MM.1S (cell line): ENCODE measurements at regions not wholly inside any gene's neighbourhood (a gene's known extent, or its start where the extent isn't known, plus 50 kb on each side); places are given as distances from the start of the nearest gene placed in this dataset.

Experiments used
- CTCF ChIP-seq: fragments of 300-600 bp; sonication (generic); IDR thresholded peaks from 2 replicates; pipeline ENCODE4 v1.5.1; 2016; ENCODE audit warnings: antibody characterized with exemption, low read length, mixed read lengths
- EZH2 ChIP-seq: fragments of 300-600 bp; sonication (generic); optimal IDR thresholded peaks from 2 replicates; pipeline ENCODE3; 2017; ENCODE audit warnings: low read depth, mild to moderate bottlenecking, antibody characterized with exemption, low read length, mixed read lengths

GRCh38 chr12:115017346-115017745, 333.4 kb upstream of the TBX3 start:
- no peak for TF ChIP-seq CTCF
- TF ChIP-seq EZH2 = no peak
